Endodermal cell (in vitro differentiated cells): ENCODE measurements at regions not wholly inside any gene's neighbourhood (a gene's known extent, or its start where the extent isn't known, plus 50 kb on each side); places are given as distances from the start of the nearest gene placed in this dataset.

Experiments
- DNase-seq: peaks from one replicate; pipeline ENCODE4 v3.0.0-alpha.2; 2017
- H3K27ac ChIP-seq: 2 replicates; pipeline ENCODE4 v1.5.1; 2013; ENCODE audit warnings: mild to moderate bottlenecking, low read depth, low read length, moderate library complexity
- H3K27me3 ChIP-seq: 2 replicates; pipeline ENCODE4 v1.6.1; 2013; ENCODE audit warnings: mild to moderate bottlenecking, low read length, moderate library complexity; ENCODE audit not compliant: insufficient read depth, control insufficient read depth, poor library complexity, severe bottlenecking
- H3K36me3 ChIP-seq: 2 replicates; pipeline ENCODE4 v1.7.0; 2013; ENCODE audit warnings: mild to moderate bottlenecking, low read length, moderate library complexity; ENCODE audit not compliant: control insufficient read depth, insufficient read depth
- H3K4me1 ChIP-seq: one replicate; pipeline ENCODE4 v1.7.0; 2013; ENCODE audit warnings: low read length; ENCODE audit not compliant: control insufficient read depth, insufficient read depth
- H3K4me3 ChIP-seq: 2 replicates; pipeline ENCODE4 v1.5.1; 2013; ENCODE audit warnings: mild to moderate bottlenecking, low read length, moderate library complexity
- H3K9ac ChIP-seq: 2 replicates; pipeline ENCODE4 v1.6.1; 2013; ENCODE audit warnings: mild to moderate bottlenecking, low read length, moderate library complexity; ENCODE audit not compliant: poor library complexity, severe bottlenecking; ENCODE audit errors: extremely low read depth
- H3K9me3 ChIP-seq: 2 replicates; pipeline ENCODE4 v1.6.1; 2013; ENCODE audit warnings: mild to moderate bottlenecking, low read length, moderate library complexity; ENCODE audit not compliant: control insufficient read depth
- H3K27ac Mint-ChIP-seq: 2 replicates; pipeline ENCODE4 v1.8.0; 2020; ENCODE audit warnings: mixed read lengths
- H3K27me3 Mint-ChIP-seq: 2 replicates; pipeline ENCODE4 v1.8.0; 2021; ENCODE audit warnings: mild to moderate bottlenecking, mixed read lengths; ENCODE audit not compliant: insufficient read depth
- H3K36me3 Mint-ChIP-seq: 2 replicates; pipeline ENCODE4 v1.8.0; 2020; ENCODE audit warnings: low read depth, mixed read lengths
- H3K4me1 Mint-ChIP-seq: 2 replicates; pipeline ENCODE4 v1.8.0; 2020; ENCODE audit warnings: mixed read lengths
- H3K4me3 Mint-ChIP-seq: 2 replicates; pipeline ENCODE4 v1.8.0; 2020; ENCODE audit warnings: mild to moderate bottlenecking, moderate library complexity, mixed read lengths
- H3K9me3 Mint-ChIP-seq: 2 replicates; pipeline ENCODE4 v1.8.0; 2020; ENCODE audit warnings: mild to moderate bottlenecking, mixed read lengths
- WGBS, 2 experiments: methylation state at CpG; one replicate each; pipeline versions ENCODE4 v1.1.5 to v1.1.7; 2013; ENCODE audit warnings: missing lambda C conversion rate in 2 of 2, mixed read lengths in 1 of 2; ENCODE audit not compliant: insufficient coverage in 1 of 2, insufficient read length in 1 of 2; 5-methylcytosine and 5-hydroxymethylcytosine counted together
- TF ChIP-seq, protein P1 (sequence below): fragments of 200-600 bp; sonication (generic); conservative IDR thresholded peaks from 2 replicates; pipeline ENCODE4 v1.5.0; 2021; ENCODE audit warnings: antibody characterized with exemption, mild to moderate bottlenecking

DNA sequence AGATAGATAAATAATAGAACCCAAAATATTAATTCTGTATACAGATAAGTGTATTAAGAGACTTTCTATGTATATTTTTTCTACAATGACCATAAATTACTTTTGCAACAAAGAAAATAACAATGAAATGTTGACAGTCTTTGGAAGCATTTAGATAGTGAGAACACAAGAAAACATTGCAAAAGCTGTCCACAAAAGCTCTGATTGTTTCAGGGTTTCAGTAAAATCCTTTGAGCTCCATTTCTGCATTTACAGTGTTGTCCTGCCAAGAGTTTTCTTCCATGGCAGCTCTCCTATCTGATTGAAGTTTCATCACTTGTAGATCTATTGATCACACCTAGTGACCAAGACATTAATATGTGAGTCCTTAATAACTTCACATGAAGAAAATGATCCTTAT, 321.8 kb downstream of the GPR37 start:
- TF ChIP-seq, protein P1, sequence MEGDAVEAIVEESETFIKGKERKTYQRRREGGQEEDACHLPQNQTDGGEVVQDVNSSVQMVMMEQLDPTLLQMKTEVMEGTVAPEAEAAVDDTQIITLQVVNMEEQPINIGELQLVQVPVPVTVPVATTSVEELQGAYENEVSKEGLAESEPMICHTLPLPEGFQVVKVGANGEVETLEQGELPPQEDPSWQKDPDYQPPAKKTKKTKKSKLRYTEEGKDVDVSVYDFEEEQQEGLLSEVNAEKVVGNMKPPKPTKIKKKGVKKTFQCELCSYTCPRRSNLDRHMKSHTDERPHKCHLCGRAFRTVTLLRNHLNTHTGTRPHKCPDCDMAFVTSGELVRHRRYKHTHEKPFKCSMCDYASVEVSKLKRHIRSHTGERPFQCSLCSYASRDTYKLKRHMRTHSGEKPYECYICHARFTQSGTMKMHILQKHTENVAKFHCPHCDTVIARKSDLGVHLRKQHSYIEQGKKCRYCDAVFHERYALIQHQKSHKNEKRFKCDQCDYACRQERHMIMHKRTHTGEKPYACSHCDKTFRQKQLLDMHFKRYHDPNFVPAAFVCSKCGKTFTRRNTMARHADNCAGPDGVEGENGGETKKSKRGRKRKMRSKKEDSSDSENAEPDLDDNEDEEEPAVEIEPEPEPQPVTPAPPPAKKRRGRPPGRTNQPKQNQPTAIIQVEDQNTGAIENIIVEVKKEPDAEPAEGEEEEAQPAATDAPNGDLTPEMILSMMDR = no peak
- Histone ChIP-seq H3K36me3 (no peaks in the 10 kb centered on the region), H3K4me3 (no peak overlapping the region), H3K27me3 (peaks cover 7% of the 10 kb centered on the region), H3K9me3 (no peaks in the 10 kb centered on the region), H3K9ac (no peak overlapping the region), H3K4me1 (no peaks in the 10 kb centered on the region), H3K27ac (no peak overlapping the region)
- DNase-seq = no peak
- Mint-ChIP-seq H3K27me3 (no peaks in the 10 kb centered on the region), H3K4me1 (peaks cover 3% of the 10 kb centered on the region), H3K36me3 (no peaks in the 10 kb centered on the region), H3K27ac (no peak overlapping the region), H3K4me3 (no peak overlapping the region), H3K9me3 (no peaks in the 10 kb centered on the region)

- H3K36me3 ChIP-seq = no peaks in the 10 kb centered on the region
- Mint-ChIP-seq H3K27me3 (peaks cover under 1% of the 10 kb centered on the region), H3K36me3 (no peaks in the 10 kb centered on the region), H3K4me1 (peaks cover 3% of the 10 kb centered on the region), H3K4me3 (no peak overlapping the region), H3K9me3 (no peaks in the 10 kb centered on the region), H3K27ac (no peak overlapping the region)
- TF ChIP-seq, protein P1 = no peak
- DNase-seq = no peak
- no peak overlapping the region for H3K4me3 ChIP-seq
- H3K9me3 ChIP-seq = no peaks in the 10 kb centered on the region
- no peak overlapping the region for H3K27ac ChIP-seq
- no peaks in the 10 kb centered on the region for H3K4me1 ChIP-seq
- WGBS, 2 experiments = 94% methylated on average over 2 of the region's 2 CpGs; no CpG with 5 or more reads in 1 of the 2 experiments
- H3K27me3 ChIP-seq = peaks cover 41% of the 10 kb centered on the region
- no peak overlapping the region for H3K9ac ChIP-seq
Measured at GRCh38 chr7:124440081-124440480, 325.5 kb downstream of the GPR37 start.

DNA sequence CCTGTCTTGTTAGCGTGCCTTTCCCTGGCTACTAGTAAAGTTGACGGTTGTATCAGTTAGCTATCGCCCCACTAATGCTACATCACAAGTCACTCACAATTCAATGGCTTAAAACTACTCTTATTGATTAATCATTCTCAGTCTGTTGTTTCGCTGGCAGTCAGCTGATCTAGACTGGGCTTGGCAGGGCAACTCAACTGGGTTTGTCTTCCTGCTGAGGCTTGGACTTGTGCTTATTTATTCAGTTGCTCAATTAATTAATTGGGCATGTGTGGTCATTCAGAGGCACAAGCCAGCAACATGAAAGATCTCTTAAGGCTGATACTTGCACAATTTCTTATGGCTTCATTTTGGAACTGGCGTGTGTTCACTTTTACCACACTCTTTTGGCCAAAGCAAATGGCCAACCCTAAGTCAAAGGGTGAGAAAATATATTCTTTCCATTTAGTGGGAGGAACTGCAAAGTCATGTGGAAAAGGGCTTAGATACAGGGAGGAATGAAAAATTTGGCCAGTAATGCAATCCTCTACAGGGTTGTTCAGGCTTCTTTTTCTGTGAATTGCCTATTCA, 333.5 kb downstream of the GPR37 start:
- no peaks in the 10 kb centered on the region for H3K4me1 Mint-ChIP-seq
- H3K4me3 ChIP-seq = no peak overlapping the region
- no peak overlapping the region for H3K9ac ChIP-seq
- no peaks in the 10 kb centered on the region for H3K36me3 ChIP-seq
- H3K4me1 ChIP-seq = no peaks in the 10 kb centered on the region
- no peak overlapping the region for H3K27ac ChIP-seq
- H3K9me3 Mint-ChIP-seq = no peaks in the 10 kb centered on the region
- 95 to 100% methylated on average over 1 to 5 of the region's 5 CpGs for WGBS, 2 experiments
- no peaks in the 10 kb centered on the region for H3K9me3 ChIP-seq
- H3K27me3 ChIP-seq = peaks cover 32% of the 10 kb centered on the region
- no peak overlapping the region for H3K27ac Mint-ChIP-seq
- peaks cover 8% of the 10 kb centered on the region for H3K27me3 Mint-ChIP-seq
- TF ChIP-seq, protein P1 = no peak
- H3K36me3 Mint-ChIP-seq = no peaks in the 10 kb centered on the region
- no peak overlapping the region for H3K4me3 Mint-ChIP-seq
- no peak for DNase-seq
